ENCODE measurements at regions not wholly inside any gene's neighbourhood (a gene's known extent, or its start where the extent isn't known, plus 50 kb on each side); places are given as distances from the start of the nearest gene placed in this dataset.

DNA sequence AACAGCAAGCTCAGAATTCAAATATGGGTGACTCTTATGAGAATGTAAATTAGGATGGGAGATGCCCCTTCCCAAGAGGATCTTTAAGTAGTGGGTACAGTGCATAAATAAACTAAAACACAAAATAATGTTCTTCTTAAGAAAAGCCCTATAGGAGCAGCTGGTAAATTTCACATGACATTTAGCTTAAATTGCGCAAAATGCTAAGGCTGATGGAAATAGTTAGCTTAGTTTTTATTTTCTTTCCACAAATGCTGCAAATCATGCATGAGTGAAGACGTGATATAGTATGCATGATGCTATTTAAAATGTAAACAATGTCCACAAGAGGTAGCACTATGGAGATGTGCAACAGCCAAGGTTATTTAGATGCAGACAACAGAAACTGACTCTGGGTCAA lies 328.1 kb downstream of the ATP23 start:
- Histone ChIP-seq H3K27me3 (ENCODE audit: control insufficient read depth, insufficient read depth, low read length) (no peaks in the 10 kb centered on the region), H3K4me3 (ENCODE audit: insufficient read depth, low read depth, low read length) (no peak overlapping the region), H3K36me3 (replicated peaks; ENCODE audit: control insufficient read depth, insufficient read depth, low read length) (no peaks in the 10 kb centered on the region)
- no peak for DNase-seq

DNA sequence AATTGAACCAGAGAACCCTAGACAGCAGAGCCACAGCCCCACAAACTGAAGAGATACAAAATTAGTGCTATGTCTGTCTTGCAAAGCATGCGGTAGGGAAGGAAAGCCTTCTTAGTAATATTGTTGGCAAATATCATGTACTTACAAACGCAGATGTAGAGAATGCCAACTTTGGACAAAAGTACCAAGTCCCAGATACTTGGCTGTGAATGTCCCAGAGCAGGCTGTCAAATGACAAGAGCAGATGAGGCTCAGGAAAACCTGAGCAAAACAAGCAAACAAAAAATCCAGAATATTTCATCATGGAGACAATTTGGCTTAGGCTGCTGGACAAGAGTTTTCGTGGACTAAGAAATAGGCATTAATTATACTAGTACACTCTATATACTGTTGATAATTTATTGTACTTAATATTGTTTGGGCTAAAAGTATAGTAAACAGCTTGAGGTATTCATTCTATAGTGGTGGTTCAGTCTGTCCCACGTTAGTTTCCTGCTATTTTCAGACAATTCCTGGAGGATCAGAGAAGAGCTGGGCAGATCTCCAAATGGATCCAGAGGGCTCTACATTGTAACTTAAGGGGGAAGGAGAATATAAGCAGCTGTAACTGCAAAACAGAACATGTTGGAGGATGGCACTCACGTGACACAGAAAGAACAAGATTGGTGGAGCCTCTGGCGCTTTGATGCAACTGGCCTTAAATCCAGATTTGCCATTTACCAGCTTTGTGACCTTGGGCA lies 329.8 kb downstream of the ATP23 start:
- Histone ChIP-seq H3K4me3 (ENCODE audit: insufficient read depth, low read depth, low read length) (no peak overlapping the region), H3K27me3 (ENCODE audit: control insufficient read depth, insufficient read depth, low read length) (no peaks in the 10 kb centered on the region), H3K36me3 (replicated peaks; ENCODE audit: control insufficient read depth, insufficient read depth, low read length) (no peaks in the 10 kb centered on the region)
- no peak for DNase-seq

DNA sequence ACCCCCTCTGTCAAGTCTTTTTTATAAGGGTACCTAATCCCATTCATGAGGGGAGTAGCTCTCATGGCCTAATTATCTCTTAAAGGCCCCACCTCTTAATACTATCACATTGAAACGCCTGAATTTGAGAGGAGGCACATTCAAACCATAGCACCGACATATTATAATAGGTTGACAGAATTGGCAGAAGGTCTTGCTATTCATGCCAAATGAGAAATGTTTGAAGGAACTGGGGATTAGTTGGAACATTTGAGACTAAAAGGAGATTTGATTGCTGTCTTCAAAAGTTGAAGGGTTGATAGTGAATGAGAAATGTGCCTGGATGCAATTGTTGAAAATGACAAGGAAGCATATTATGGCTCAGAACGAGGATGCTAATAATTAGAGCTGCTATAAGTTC lies 331.1 kb downstream of the ATP23 start:
- Histone ChIP-seq H3K27me3 (ENCODE audit: control insufficient read depth, insufficient read depth, low read length) (no peaks in the 10 kb centered on the region), H3K36me3 (replicated peaks; ENCODE audit: control insufficient read depth, insufficient read depth, low read length) (no peaks in the 10 kb centered on the region)
- DNase-seq, result no peak

DNA sequence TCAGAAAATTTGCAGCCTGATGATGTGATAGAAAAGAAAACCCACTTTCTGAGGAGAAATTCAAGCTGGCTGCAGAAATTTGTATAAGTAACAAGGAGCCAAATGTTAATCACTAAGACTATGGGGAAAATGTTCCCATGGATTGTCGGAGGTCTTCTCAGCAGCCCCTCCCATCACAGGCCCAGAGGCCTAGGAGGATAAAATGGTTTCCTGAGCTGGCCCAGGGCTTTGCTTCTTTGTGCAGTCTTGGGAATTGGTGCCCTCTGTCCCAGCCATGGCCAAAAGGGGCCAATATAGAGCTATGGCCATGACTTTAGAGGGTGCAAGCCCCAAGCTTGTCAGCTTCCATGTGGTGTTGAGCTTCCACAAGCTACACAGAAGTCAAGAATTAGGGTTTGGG lies 335.9 kb downstream of the ATP23 start:
- Histone ChIP-seq H3K4me3 (ENCODE audit: insufficient read depth, low read depth, low read length) (no peak overlapping the region), H3K27me3 (ENCODE audit: control insufficient read depth, insufficient read depth, low read length) (no peaks in the 10 kb centered on the region), H3K36me3 (replicated peaks; ENCODE audit: control insufficient read depth, insufficient read depth, low read length) (no peaks in the 10 kb centered on the region)
- DNase-seq, result no peak

More for the DNA sequence above, 331.1 kb downstream of the ATP23 start:
- no peak overlapping the region for H3K4me3 ChIP-seq (ENCODE audit: insufficient read depth, low read depth, low read length)

DNA sequence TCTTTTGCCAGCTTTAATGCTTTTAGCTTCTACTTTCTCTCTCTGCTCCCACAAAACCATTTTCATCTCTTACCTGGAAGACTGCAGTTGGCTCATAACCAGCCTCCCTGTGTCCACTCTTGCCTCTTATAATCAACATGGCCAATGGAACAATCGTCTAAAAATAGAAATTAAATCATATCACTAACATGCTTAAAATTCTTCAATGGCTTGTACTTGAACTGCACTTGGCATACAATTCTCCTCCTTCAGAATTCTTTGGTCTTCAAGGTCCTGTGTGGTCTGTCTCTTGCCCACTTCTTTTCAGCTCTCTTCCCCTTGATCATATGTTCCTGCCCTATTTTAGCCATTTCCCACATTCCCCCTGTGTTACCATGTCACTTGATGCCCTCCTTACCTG lies 342.2 kb downstream of the ATP23 start:
- H3K36me3 ChIP-seq (replicated peaks; ENCODE audit: control insufficient read depth, insufficient read depth, low read length), result no peaks in the 10 kb centered on the region
- H3K27me3 ChIP-seq (ENCODE audit: control insufficient read depth, insufficient read depth, low read length), result no peaks in the 10 kb centered on the region
- DNase-seq, result no peak
- H3K4me3 ChIP-seq (ENCODE audit: insufficient read depth, low read depth, low read length), result no peak overlapping the region

DNA sequence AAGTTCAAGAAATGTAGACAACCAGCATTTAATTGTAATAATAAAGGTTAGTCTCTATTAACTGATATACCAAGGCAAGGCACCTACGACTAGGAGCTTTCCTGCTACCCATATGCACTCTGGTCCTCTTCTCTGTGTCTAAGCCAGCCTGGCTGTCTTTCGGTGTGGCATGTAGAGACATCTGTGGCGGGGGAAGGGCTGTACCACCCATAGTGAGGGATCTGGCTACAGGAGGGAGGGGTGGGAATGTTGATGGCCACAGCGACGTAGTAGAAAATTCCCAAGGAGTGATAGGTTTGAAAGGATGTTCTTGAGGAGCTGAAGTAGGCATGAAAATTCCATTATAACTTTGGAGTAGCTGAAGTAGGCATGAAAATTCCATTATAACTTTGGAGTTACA lies 344.2 kb downstream of the ATP23 start:
- Histone ChIP-seq H3K27me3 (ENCODE audit: control insufficient read depth, insufficient read depth, low read length) (no peaks in the 10 kb centered on the region), H3K4me3 (ENCODE audit: insufficient read depth, low read depth, low read length) (no peak overlapping the region), H3K36me3 (replicated peaks; ENCODE audit: control insufficient read depth, insufficient read depth, low read length) (no peaks in the 10 kb centered on the region)
- DNase-seq, result peak; percentile 73

DNA sequence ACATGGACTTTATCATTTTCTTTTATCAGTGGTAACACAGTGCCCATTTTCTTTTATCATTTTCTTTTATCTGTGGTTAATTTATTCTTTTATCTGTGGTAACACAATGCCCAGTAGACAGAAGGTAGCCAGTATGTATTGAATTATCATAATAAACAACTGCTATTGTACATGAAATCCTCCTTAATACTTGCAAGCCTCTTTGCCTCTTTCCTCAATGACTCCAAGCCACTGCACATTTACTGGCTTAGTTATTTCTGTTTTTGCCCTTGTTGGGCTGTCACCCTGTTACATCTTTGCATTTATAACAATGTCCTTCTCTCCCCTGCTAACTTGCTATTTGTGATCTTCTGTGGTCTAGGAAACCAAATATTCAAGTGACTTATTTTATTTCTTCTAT lies 345.0 kb downstream of the ATP23 start:
- H3K36me3 ChIP-seq (replicated peaks; ENCODE audit: control insufficient read depth, insufficient read depth, low read length), result no peaks in the 10 kb centered on the region
- no peaks in the 10 kb centered on the region for H3K27me3 ChIP-seq (ENCODE audit: control insufficient read depth, insufficient read depth, low read length)
- no peak for DNase-seq
- no peak overlapping the region for H3K4me3 ChIP-seq (ENCODE audit: insufficient read depth, low read depth, low read length)

DNA sequence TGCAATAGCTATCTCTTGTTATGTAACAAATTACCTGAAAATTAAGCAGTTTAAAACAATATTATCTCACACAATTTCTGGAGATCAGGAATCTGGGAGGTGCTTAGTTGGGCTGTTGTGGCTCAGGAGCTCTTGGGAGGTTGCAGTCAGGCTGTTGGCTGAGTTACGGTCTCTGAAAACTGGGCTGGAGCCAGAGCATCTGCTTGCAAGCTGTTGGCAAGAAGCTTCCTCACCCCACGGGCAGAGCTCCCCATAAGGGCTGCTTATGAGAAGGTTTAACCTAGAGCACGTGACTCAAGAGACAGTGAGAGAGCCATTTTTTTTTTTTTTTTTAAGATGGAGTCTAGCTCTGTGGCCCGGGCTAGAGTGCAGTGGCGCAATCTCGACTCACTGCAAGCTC lies 346.8 kb downstream of the ATP23 start:
- Histone ChIP-seq H3K27me3 (ENCODE audit: control insufficient read depth, insufficient read depth, low read length) (no peaks in the 10 kb centered on the region), H3K36me3 (replicated peaks; ENCODE audit: control insufficient read depth, insufficient read depth, low read length) (no peaks in the 10 kb centered on the region), H3K4me3 (ENCODE audit: insufficient read depth, low read depth, low read length) (no peak overlapping the region)
- no peak for DNase-seq

DNA sequence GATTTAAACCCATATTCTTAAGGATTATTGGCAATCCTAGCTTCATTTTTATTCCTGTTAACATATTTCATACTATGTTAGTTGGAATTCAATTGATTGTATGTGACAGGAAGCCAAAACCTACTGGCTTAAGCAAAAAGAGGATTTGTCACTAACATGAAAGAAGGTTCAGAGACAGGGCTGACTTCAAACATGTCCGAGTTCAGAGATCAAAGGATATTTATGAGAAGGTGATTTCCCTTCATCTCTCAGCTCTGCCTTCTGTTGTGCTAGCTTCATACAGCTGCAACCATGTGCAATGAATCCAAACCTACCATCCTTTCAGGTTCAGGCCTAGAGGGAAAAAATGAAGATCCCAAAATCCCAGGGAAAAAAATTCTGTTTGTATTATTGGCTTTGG lies 349.7 kb downstream of the ATP23 start:
- no peaks in the 10 kb centered on the region for H3K36me3 ChIP-seq (replicated peaks; ENCODE audit: control insufficient read depth, insufficient read depth, low read length)
- no peak overlapping the region for H3K4me3 ChIP-seq (ENCODE audit: insufficient read depth, low read depth, low read length)
- no peak for DNase-seq
- no peaks in the 10 kb centered on the region for H3K27me3 ChIP-seq (ENCODE audit: control insufficient read depth, insufficient read depth, low read length)

DNA sequence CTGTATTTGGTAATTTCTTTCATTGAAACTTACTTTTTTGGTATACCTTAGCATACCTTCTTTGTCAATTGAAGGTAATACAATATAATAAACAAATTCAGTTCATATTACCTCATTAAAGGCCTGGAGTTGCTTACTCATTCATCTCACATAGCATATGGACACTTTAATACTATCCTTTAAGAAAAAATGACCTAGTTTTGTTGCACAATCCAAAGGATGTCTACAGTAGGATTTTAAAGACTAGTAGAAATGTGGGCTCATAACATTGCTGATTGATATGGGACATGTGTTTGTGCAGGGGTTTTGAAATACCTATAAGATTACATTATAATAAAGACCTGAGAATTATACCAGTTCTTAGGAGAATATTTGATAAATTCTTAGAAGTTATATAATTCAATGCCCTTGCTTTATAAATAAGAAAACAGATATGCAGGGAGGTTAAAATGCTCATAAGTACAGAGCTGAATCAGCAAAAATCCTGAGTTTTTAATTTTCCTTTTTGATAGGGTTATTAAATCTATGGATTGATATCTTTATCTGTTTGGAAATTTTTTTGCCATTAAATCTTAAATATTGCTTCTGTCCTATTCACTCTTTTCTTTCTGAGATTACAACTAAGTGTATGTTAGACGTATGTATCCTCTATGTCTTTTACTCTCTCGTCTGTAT lies 352.1 kb downstream of the ATP23 start:
- DNase-seq, result no peak
- Histone ChIP-seq H3K4me3 (ENCODE audit: insufficient read depth, low read depth, low read length) (no peak overlapping the region), H3K36me3 (replicated peaks; ENCODE audit: control insufficient read depth, insufficient read depth, low read length) (no peaks in the 10 kb centered on the region), H3K27me3 (ENCODE audit: control insufficient read depth, insufficient read depth, low read length) (no peaks in the 10 kb centered on the region)

DNA sequence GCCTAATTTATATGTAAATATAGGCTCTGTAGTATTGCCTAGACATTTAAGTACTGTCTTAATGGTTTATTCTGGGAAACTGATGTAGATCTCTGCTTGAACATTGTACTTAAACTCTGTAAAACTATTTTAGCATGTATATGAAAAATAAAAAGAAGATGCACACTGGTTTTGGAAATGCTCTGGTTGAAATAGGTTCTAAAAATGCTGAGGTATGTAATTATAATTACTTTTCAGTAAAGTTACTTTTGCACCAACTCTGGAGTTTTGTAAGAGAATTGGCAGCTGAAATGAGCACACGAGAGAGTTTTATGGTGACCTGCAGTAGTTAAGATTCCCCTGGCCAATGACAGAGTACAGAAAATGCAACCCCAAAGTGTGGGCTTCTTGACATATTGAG lies 353.9 kb downstream of the ATP23 start:
- Histone ChIP-seq H3K36me3 (replicated peaks; ENCODE audit: control insufficient read depth, insufficient read depth, low read length) (no peaks in the 10 kb centered on the region), H3K27me3 (ENCODE audit: control insufficient read depth, insufficient read depth, low read length) (no peaks in the 10 kb centered on the region), H3K4me3 (ENCODE audit: insufficient read depth, low read depth, low read length) (no peak overlapping the region)
- no peak for DNase-seq

DNA sequence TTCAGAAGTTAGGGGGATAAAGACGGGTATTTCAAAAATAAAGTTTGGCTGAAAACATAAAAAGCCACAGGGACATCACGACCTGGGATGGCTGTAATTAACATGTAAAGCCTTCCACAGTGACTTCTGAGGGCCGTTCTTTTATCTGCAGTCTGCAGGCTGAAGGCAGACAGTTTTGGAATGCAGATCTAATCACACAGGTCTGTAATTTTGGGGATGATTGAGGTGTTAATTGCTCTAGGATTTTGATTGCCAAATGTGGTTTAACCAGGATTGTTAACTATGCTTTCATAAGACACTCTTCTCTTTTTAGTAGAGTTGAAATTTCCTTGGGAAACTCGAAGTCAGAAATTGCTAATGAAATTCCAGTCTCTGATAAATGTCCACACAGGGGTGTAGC lies 355.5 kb downstream of the ATP23 start:
- Histone ChIP-seq H3K36me3 (replicated peaks; ENCODE audit: control insufficient read depth, insufficient read depth, low read length) (no peaks in the 10 kb centered on the region), H3K27me3 (ENCODE audit: control insufficient read depth, insufficient read depth, low read length) (no peaks in the 10 kb centered on the region), H3K4me3 (ENCODE audit: insufficient read depth, low read depth, low read length) (no peak overlapping the region)
- no peak for DNase-seq

DNA sequence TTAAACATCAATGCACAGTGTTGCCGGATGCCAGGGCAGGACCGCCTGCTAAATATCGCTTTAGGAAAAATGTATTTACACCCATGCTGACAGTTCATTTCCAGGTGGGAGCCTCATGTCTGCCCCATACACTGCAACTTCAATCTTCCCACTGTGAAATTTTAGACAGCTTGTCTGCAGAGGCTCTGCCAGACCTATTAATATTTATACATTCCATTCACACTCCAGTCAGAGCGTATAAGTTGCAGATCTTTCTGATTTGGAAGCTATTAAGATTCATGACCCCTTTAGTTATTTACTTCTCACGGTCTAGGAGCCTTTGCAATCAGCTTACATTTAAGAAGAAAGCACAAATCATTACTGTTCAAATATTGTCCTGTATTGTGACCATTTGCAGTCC lies 357.4 kb downstream of the ATP23 start:
- DNase-seq, result no peak
- Histone ChIP-seq H3K4me3 (ENCODE audit: insufficient read depth, low read depth, low read length) (no peak overlapping the region), H3K36me3 (replicated peaks; ENCODE audit: control insufficient read depth, insufficient read depth, low read length) (no peaks in the 10 kb centered on the region), H3K27me3 (ENCODE audit: control insufficient read depth, insufficient read depth, low read length) (no peaks in the 10 kb centered on the region)

DNA sequence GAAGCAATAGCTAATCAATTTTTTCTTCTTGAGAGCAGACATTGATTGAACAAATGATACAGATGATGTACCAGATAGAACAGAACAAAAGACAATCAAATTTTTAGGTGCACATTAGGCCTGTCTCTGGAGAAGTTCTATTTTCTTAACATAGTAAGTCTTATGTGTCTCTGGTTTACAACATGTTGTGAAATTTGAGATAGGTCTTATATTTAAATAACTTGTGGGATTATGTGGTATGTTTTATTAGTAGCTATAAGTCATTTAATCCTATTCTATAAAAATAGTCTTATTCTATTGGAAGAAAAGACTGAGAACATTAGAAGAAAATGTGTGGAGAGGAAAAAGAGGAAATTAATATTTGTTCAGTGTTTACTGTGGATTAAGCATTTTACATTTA lies 358.0 kb downstream of the ATP23 start:
- Histone ChIP-seq H3K27me3 (ENCODE audit: control insufficient read depth, insufficient read depth, low read length) (no peaks in the 10 kb centered on the region), H3K4me3 (ENCODE audit: insufficient read depth, low read depth, low read length) (no peak overlapping the region), H3K36me3 (replicated peaks; ENCODE audit: control insufficient read depth, insufficient read depth, low read length) (no peaks in the 10 kb centered on the region)
- DNase-seq, result no peak

DNA sequence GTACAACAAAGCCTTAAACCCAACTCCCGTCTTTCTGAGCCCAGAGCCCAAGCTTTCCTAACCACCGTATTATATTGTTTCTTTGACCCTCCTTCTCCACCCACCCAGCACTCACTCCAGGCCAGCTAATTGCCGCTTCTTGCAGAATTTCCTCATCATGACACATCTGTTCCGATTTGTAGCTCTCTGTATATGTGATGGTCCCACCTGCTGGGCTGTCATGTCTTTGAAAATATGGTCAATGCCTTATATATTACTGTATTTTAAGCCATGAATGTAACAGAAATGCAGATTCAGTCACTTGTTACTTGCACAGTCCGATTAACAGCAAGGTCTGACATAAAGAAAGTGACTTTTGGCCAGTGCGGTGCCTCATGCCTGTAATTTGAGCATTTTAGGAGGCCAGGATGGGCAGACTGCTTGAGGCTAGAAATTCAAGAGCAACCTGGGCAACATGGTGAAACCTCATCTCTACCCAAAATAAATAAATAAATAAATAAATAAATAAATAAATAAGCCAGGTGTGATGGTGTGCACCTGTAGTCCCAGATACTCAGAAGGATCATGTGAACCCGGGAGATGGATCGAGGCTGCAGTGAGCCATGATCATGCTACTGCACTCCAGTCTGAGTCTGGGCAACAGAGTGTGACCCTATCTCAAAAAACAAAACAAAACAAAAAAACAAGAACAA lies 359.8 kb downstream of the ATP23 start:
- Histone ChIP-seq H3K4me3 (ENCODE audit: insufficient read depth, low read depth, low read length) (no peak overlapping the region), H3K27me3 (ENCODE audit: control insufficient read depth, insufficient read depth, low read length) (no peaks in the 10 kb centered on the region), H3K36me3 (replicated peaks; ENCODE audit: control insufficient read depth, insufficient read depth, low read length) (no peaks in the 10 kb centered on the region)
- DNase-seq, result no peak

Data from H7 (cell line).